GM23338 (cell line): ENCODE measurements at regions not wholly inside any gene's neighbourhood (a gene's known extent, or its start where the extent isn't known, plus 50 kb on each side); places are given as distances from the start of the nearest gene placed in this dataset.
"Not testable (repeated sequence)": the region's sequence is repeated elsewhere in the genome, so short reads cannot be mapped to it uniquely, and the experiment has no call there.

Experiments used
- ATAC-seq: fragments of 200-7000 bp; cut with Tn5 transposase; 3 replicates; pipeline ENCODE4 v1.9.1; 2020
- DNase-seq: peaks from one replicate; pipeline ENCODE4 v3.0.0-alpha.2; 2015; ENCODE audit warnings: low spot score
- H2AFZ ChIP-seq: fragments of 200-600 bp; sonication (generic); 2 replicates; pipeline ENCODE4 v1.8.0; 2016; ENCODE audit warnings: antibody characterized with exemption, mild to moderate bottlenecking, moderate library complexity
- H3F3A ChIP-seq: fragments of 200-600 bp; sonication (generic); replicated peaks from 2 replicates; pipeline ENCODE4 v1.8.0; 2017; ENCODE audit warnings: antibody characterized with exemption, mixed run types, low read depth
- H3K27ac ChIP-seq: fragments of 200-600 bp; sonication (generic); 2 replicates; pipeline ENCODE4 v1.6.1; 2016; ENCODE audit warnings: low read depth
- H3K27me3 ChIP-seq: fragments of 200-600 bp; sonication (generic); 2 replicates; pipeline ENCODE4 v1.8.0; 2016; ENCODE audit warnings: mild to moderate bottlenecking, mixed run types, moderate library complexity; ENCODE audit not compliant: insufficient read depth
- H3K36me3 ChIP-seq: fragments of 200-600 bp; sonication (generic); 2 replicates; pipeline ENCODE4 v1.8.0; 2016; ENCODE audit warnings: mild to moderate bottlenecking; ENCODE audit not compliant: insufficient read depth
- H3K4me1 ChIP-seq: fragments of 200-600 bp; sonication (generic); 2 replicates; pipeline ENCODE4 v1.8.0; 2016; ENCODE audit warnings: mild to moderate bottlenecking, moderate library complexity; ENCODE audit not compliant: insufficient read depth
- H3K4me2 ChIP-seq: fragments of 200-600 bp; sonication (generic); 2 replicates; pipeline ENCODE4 v1.7.1; 2017; ENCODE audit warnings: mixed run types
- H3K4me3 ChIP-seq: fragments of 200-600 bp; sonication (generic); 2 replicates; pipeline ENCODE4 v1.6.1; 2016; ENCODE audit warnings: mixed run types
- H3K79me2 ChIP-seq: fragments of 200-600 bp; sonication (generic); replicated peaks from 2 replicates; pipeline ENCODE4 v1.8.0; 2017; ENCODE audit warnings: mild to moderate bottlenecking; ENCODE audit not compliant: insufficient read depth
- H3K9me2 ChIP-seq: fragments of 200-600 bp; sonication (generic); 2 replicates; pipeline ENCODE4 v1.8.0; 2017; ENCODE audit not compliant: insufficient read depth
- H4K20me1 ChIP-seq: fragments of 200-600 bp; sonication (generic); replicated peaks from 2 replicates; pipeline ENCODE4 v1.8.0; 2017; ENCODE audit warnings: mild to moderate bottlenecking; ENCODE audit not compliant: insufficient read depth
- H3K27ac Mint-ChIP-seq: 2 replicates; pipeline ENCODE4 v1.8.0; 2020; ENCODE audit warnings: inconsistent platforms, mild to moderate bottlenecking, moderate library complexity, mixed read lengths
- H3K27me3 Mint-ChIP-seq: 3 replicates; pipeline ENCODE4 v1.8.0; 2022; ENCODE audit warnings: low read depth, mild to moderate bottlenecking, moderate library complexity, mixed read lengths, inconsistent platforms; ENCODE audit not compliant: insufficient read depth, poor library complexity
- H3K36me3 Mint-ChIP-seq: 3 replicates; pipeline ENCODE4 v1.8.0; 2021; ENCODE audit warnings: low read depth, mild to moderate bottlenecking, inconsistent platforms, moderate library complexity, mixed read lengths
- H3K4me1 Mint-ChIP-seq: 3 replicates; pipeline ENCODE4 v1.8.0; 2020; ENCODE audit warnings: mild to moderate bottlenecking, inconsistent platforms, mixed read lengths
- H3K4me3 Mint-ChIP-seq: 3 replicates; pipeline ENCODE4 v1.8.0; 2021; ENCODE audit warnings: moderate library complexity, mild to moderate bottlenecking, inconsistent platforms, mixed read lengths
- H3K9me3 Mint-ChIP-seq: 3 replicates; pipeline ENCODE4 v1.8.0; 2020; ENCODE audit warnings: moderate library complexity, mild to moderate bottlenecking, inconsistent platforms, mixed read lengths
- ETS1 ChIP-seq: IDR thresholded peaks from 2 replicates; pipeline ENCODE4 v1.6.1; 2016; ENCODE audit warnings: antibody characterized with exemption
- EZH2phosphoT487 ChIP-seq: fragments of 200-600 bp; sonication (generic); IDR thresholded peaks from one replicate; pipeline ENCODE4 v1.8.1; 2018; ENCODE audit warnings: antibody characterized with exemption; ENCODE audit not compliant: unreplicated experiment
- ZNF331 ChIP-seq: fragments of 250-450 bp; sonication (Bioruptor Pico); IDR thresholded peaks from 2 replicates; pipeline ENCODE4 v1.5.0; 2020; ENCODE audit warnings: low read depth, mild to moderate bottlenecking, moderate library complexity
- TF ChIP-seq, protein P1 (sequence below): fragments of 250-450 bp; sonication (Bioruptor Pico); IDR thresholded peaks from 2 replicates; pipeline ENCODE4 v1.5.0; 2020; ENCODE audit warnings: mild to moderate bottlenecking, moderate library complexity

DNA sequence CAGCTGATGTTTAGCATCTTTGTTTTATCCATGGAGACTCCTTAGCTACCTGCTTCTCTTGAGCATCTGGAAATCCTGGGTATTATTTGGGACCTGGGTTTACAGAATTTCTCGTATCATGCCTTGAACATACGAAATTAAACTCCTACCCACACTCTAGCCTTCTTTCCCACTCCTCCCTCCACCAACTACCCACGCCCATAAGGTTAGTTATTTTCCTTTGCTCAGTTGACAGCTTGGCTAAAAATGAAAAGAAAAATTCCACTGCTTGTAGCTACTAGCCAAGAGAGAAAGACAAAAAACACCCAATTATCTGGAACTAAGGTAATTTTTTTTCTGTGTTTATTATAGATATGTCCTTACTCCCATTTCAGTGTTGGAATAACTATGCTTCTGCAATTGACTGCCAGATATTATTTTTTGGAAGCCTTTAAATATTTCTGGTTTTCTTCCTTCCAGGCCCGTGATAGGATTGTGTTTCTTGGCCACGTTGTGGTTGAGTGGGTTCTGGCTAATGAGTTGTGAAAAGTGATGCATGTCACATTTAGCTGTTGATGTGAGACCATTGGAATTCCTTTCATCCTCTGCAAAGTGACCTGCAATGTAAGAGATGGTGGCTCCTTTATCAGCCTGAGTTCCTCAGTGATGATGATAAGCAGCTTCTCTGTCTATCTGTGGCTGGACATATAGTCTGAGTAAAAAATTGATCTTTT lies 308.1 kb downstream of the LRRC70 start:
- Histone ChIP-seq H3K4me1 (no peaks in the 10 kb centered on the region), H3K4me2 (no peak overlapping the region), H3F3A (no peaks in the 10 kb centered on the region), H3K36me3 (no peaks in the 10 kb centered on the region), H3K9me2 (no peaks in the 10 kb centered on the region), H3K27me3 (no peaks in the 10 kb centered on the region), H3K79me2 (no peaks in the 10 kb centered on the region), H3K27ac (no peak overlapping the region), H3K4me3 (no peak overlapping the region), H4K20me1 (no peaks in the 10 kb centered on the region), H2AFZ (no peak overlapping the region)
- H3K4me1 Mint-ChIP-seq, result no peaks in the 10 kb centered on the region
- no peak overlapping the region for H3K4me3 Mint-ChIP-seq
- no peak for DNase-seq
- H3K9me3 Mint-ChIP-seq, result no peaks in the 10 kb centered on the region
- H3K27ac Mint-ChIP-seq, result no peak overlapping the region
- no peaks in the 10 kb centered on the region for H3K36me3 Mint-ChIP-seq
- no peaks in the 10 kb centered on the region for H3K27me3 Mint-ChIP-seq
- ATAC-seq, result no peak
- TF ChIP-seq ETS1 (no peak), ZNF331 (CRISPR knock-in tag) (no peak), EZH2phosphoT487 (no peak)
- TF ChIP-seq, protein P1, sequence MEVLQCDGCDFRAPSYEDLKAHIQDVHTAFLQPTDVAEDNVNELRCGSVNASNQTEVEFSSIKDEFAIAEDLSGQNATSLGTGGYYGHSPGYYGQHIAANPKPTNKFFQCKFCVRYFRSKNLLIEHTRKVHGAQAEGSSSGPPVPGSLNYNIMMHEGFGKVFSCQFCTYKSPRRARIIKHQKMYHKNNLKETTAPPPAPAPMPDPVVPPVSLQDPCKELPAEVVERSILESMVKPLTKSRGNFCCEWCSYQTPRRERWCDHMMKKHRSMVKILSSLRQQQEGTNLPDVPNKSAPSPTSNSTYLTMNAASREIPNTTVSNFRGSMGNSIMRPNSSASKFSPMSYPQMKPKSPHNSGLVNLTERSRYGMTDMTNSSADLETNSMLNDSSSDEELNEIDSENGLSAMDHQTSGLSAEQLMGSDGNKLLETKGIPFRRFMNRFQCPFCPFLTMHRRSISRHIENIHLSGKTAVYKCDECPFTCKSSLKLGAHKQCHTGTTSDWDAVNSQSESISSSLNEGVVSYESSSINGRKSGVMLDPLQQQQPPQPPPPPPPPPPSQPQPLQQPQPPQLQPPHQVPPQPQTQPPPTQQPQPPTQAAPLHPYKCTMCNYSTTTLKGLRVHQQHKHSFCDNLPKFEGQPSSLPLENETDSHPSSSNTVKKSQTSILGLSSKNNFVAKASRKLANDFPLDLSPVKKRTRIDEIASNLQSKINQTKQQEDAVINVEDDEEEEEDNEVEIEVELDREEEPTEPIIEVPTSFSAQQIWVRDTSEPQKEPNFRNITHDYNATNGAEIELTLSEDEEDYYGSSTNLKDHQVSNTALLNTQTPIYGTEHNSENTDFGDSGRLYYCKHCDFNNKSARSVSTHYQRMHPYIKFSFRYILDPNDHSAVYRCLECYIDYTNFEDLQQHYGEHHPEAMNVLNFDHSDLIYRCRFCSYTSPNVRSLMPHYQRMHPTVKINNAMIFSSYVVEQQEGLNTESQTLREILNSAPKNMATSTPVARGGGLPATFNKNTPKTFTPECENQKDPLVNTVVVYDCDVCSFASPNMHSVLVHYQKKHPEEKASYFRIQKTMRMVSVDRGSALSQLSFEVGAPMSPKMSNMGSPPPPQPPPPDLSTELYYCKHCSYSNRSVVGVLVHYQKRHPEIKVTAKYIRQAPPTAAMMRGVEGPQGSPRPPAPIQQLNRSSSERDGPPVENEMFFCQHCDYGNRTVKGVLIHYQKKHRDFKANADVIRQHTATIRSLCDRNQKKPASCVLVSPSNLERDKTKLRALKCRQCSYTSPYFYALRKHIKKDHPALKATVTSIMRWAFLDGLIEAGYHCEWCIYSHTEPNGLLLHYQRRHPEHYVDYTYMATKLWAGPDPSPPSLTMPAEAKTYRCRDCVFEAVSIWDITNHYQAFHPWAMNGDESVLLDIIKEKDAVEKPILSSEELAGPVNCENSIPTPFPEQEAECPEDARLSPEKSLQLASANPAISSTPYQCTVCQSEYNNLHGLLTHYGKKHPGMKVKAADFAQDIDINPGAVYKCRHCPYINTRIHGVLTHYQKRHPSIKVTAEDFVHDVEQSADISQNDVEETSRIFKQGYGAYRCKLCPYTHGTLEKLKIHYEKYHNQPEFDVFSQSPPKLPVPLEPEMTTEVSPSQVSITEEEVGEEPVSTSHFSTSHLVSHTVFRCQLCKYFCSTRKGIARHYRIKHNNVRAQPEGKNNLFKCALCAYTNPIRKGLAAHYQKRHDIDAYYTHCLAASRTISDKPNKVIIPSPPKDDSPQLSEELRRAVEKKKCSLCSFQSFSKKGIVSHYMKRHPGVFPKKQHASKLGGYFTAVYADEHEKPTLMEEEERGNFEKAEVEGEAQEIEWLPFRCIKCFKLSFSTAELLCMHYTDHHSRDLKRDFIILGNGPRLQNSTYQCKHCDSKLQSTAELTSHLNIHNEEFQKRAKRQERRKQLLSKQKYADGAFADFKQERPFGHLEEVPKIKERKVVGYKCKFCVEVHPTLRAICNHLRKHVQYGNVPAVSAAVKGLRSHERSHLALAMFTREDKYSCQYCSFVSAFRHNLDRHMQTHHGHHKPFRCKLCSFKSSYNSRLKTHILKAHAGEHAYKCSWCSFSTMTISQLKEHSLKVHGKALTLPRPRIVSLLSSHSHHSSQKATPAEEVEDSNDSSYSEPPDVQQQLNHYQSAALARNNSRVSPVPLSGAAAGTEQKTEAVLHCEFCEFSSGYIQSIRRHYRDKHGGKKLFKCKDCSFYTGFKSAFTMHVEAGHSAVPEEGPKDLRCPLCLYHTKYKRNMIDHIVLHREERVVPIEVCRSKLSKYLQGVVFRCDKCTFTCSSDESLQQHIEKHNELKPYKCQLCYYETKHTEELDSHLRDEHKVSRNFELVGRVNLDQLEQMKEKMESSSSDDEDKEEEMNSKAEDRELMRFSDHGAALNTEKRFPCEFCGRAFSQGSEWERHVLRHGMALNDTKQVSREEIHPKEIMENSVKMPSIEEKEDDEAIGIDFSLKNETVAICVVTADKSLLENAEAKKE (CRISPR knock-in tag), result no peak

- H3K4me1 Mint-ChIP-seq, H3K36me3 ChIP-seq, ATAC-seq, H3K4me2 ChIP-seq, H3K27ac ChIP-seq, H3K4me1 ChIP-seq, H3K27me3 ChIP-seq, H3F3A ChIP-seq, H3K79me2 ChIP-seq, H2AFZ ChIP-seq, H3K27me3 Mint-ChIP-seq, H3K4me3 ChIP-seq, H3K9me2 ChIP-seq, H3K4me3 Mint-ChIP-seq, H4K20me1 ChIP-seq, H3K27ac Mint-ChIP-seq, DNase-seq: not testable (repeated sequence)
- H3K9me3 Mint-ChIP-seq, result peaks cover 85% of the 10 kb centered on the region
- peaks cover 29% of the 10 kb centered on the region for H3K36me3 Mint-ChIP-seq
These were observed 258.7 kb downstream of the LRRC70 start for GRCh38 chr5:62837330-62837729.
